Stimulated activated naive CD4-positive, alpha-beta T cell (primary cell): ENCODE measurements at regions not wholly inside any gene's neighbourhood (a gene's known extent, or its start where the extent isn't known, plus 50 kb on each side); places are given as distances from the start of the nearest gene placed in this dataset.

Experiments used
- DNase-seq, 6 experiments: peaks; one replicate each; lab custom pipeline; 2025; lab: John Stamatoyannopoulos, UW

GRCh38 chr17:413706-414380, 61.2 kb upstream of the RPH3AL start:
- peak in 4 of 6 experiments; percentile 12 to 34 (median 22) for DNase-seq

- peak in 5 of 6 experiments; percentile 10 to 51 (median 28) for DNase-seq
These were observed 60.4 kb upstream of the RPH3AL start for GRCh38 chr17:413016-413350.

DNA sequence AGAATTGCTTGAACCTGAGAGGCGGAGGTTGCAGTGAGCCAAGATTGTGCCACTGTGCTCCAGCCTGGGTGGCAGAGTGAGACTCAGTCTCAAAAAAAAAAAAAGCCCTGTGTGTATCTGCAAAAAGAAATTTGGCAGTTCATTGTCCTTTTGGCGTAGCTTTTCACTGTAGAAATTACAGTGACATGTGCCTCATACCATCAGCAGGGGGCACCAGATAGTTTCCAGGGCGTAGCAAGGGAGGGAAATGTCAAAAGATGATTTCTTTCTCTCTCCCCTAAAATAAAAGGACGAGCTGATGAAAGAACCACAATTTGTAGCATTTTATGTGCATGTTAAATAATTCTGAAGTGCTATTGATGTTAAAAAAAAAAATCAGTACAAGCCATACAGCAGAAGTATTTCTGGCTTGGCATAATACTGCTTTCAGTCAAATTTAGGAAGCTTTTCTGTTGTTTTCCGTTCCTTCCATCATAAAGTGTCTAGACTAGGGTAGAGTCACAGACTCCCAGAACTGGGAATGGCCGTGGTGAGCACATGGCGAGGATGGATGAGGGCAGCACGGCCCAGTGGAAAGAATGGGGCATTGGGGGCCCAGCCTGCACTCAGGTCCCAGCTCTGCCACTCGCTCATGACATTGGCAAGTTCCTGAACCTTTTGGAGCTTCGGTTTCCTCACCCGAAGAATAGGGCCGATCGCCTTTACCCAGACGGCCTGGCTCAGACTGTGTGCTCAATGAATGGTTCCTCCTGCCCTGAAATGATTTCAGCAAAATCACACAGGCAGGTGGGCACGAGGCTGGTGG, 59.8 kb upstream of the RPH3AL start:
- peak; percentile 31 to 82 (median 64) for DNase-seq

- DNase-seq = peak in 2 of 6 experiments; percentile 31 to 39
These were observed 59.0 kb upstream of the RPH3AL start for GRCh38 chr17:411421-412120.

DNA sequence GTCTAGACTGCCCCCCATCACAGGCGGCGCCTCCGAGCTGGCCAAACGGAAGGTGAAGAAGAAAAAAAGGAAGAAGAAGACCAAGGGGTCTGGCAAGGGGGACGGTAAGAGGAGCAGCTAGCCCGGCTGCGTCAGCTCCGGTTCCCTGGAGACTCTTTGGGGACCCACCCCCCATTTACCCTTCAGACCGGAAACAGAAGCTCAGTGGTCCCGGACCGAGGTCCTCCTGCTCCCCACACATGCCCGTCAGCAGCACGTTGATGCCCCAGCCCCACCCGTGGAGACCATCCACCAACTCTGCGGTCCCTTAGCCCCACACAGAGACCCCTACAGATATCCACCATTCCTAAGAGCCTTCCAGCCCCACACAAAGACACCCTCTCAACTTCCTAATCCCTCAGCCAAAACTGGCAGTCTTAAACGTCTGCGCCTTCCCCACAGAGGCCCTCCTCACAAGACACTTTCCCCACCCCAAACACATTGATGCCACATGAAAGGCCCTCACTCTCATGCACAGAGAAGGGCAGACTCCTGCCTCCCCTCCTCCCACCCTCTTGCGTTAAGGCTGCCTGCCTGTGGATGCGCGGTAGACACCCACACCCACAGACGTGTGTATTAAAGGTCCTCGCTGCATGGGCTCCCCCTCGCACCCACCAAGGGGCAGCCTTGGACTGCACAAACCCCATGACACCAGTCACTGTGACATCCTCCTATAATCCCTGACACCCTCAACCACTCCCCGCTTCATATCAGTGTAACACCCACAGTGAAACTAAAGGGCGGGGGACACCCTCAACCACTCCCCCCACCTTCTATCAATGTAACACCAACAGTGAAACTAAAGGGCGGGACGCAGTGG, 58.2 kb upstream of the RPH3AL start:
- peak; percentile 73 to 81 (median 78) for DNase-seq

- DNase-seq = peak; percentile 96 to 100 (median 98)
These were observed 57.4 kb upstream of the RPH3AL start for GRCh38 chr17:409848-410542.

DNA sequence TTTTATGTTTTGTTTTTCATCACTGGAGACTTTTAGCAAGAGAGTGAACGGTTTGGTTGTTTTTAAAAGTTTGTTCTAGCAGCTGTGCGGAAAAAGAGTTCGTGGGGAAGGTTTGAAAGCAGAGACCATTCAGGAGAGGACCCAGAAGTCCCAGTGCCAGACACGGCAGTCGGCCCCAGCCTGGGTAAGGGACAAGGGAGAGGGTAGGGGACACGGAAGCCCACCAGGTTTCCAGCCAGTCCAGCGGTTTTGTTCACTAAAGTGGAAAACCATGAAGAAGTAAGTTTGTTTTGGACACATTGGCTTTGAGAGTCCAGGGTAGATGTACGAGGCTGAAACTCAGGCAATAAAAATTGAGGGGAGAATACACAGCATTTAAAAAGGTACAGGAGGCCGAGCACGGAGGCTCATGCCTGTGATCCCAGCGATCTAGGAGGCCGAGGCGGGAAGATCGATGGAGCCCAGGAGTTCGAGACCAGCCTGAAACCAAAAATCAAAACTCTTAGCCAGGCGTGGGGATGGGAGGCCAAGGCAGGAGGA, 56.8 kb upstream of the RPH3AL start:
- DNase-seq = no peak

- no peak for DNase-seq
These were observed 52.1 kb upstream of the RPH3AL start for GRCh38 chr17:404703-405102.
